Smooth muscle cell (in vitro differentiated cells): ENCODE measurements at regions not wholly inside any gene's neighbourhood (a gene's known extent, or its start where the extent isn't known, plus 50 kb on each side); places are given as distances from the start of the nearest gene placed in this dataset.

ENCODE experiments used
- DNase-seq: peaks from one replicate; lab custom pipeline; 2025; ENCODE audit not compliant: unreplicated experiment; lab: John Stamatoyannopoulos, UW
- H2AFZ ChIP-seq: fragments of 200-600 bp; sonication (generic); 2 replicates; pipeline ENCODE4 v1.6.0; 2016; ENCODE audit warnings: antibody characterized with exemption, low read depth, mild to moderate bottlenecking
- H3F3A ChIP-seq: fragments of 200-600 bp; sonication (generic); 2 replicates; pipeline ENCODE4 v1.6.0; 2017; ENCODE audit warnings: antibody characterized with exemption, low read depth
- H3K27ac ChIP-seq: fragments of 200-600 bp; sonication (generic); 2 replicates; pipeline ENCODE4 v1.5.1; 2016; ENCODE audit warnings: low read depth, mild to moderate bottlenecking
- H3K27me3 ChIP-seq: fragments of 200-600 bp; sonication (generic); 2 replicates; pipeline ENCODE4 v1.6.1; 2016; ENCODE audit warnings: low read depth, mild to moderate bottlenecking
- H3K36me3 ChIP-seq: fragments of 200-600 bp; sonication (generic); 2 replicates; pipeline ENCODE4 v1.5.1; 2016; ENCODE audit warnings: low read depth
- H3K4me1 ChIP-seq: fragments of 200-600 bp; sonication (generic); 2 replicates; pipeline ENCODE4 v1.5.1; 2016; ENCODE audit warnings: low read depth
- H3K4me2 ChIP-seq: fragments of 200-600 bp; sonication (generic); 2 replicates; pipeline ENCODE4 v1.6.0; 2016; ENCODE audit warnings: mild to moderate bottlenecking
- H3K4me3 ChIP-seq: fragments of 200-600 bp; sonication (generic); 2 replicates; pipeline ENCODE4 v1.5.1; 2016; ENCODE audit warnings: mild to moderate bottlenecking
- H3K79me2 ChIP-seq: fragments of 200-600 bp; sonication (generic); 2 replicates; pipeline ENCODE4 v1.6.0; 2016; ENCODE audit warnings: low read depth, mild to moderate bottlenecking
- H3K9ac ChIP-seq: fragments of 200-600 bp; sonication (generic); 2 replicates; pipeline ENCODE4 v1.6.0; 2016; ENCODE audit warnings: low read depth
- H3K9me3 ChIP-seq: fragments of 200-600 bp; sonication (generic); replicated peaks from 2 replicates; pipeline ENCODE4 v1.5.1; 2016; ENCODE audit warnings: low read depth
- H4K20me1 ChIP-seq: fragments of 200-600 bp; sonication (generic); 2 replicates; pipeline ENCODE4 v1.6.0; 2016; ENCODE audit warnings: low read depth
- WGBS: methylation state at CpG from one replicate; pipeline ENCODE4 v1.1.7; 2016; ENCODE audit warnings: low lambda C conversion rate; 5-methylcytosine and 5-hydroxymethylcytosine counted together
- TF ChIP-seq, protein P1 (sequence below): fragments of 200-600 bp; sonication (generic); IDR thresholded peaks from 2 replicates; pipeline ENCODE4 v1.5.1; 2017; ENCODE audit warnings: borderline replicate concordance, mild to moderate bottlenecking, antibody characterized with exemption; ENCODE audit not compliant: insufficient read depth, poor library complexity, severe bottlenecking

- Histone ChIP-seq H4K20me1 (no peaks in the 10 kb centered on the region), H3K36me3 (no peaks in the 10 kb centered on the region), H3K27ac (no peak overlapping the region), H3F3A (no peaks in the 10 kb centered on the region), H2AFZ (no peak overlapping the region), H3K4me3 (no peak overlapping the region), H3K4me1 (no peaks in the 10 kb centered on the region), H3K27me3 (no peaks in the 10 kb centered on the region), H3K79me2 (no peaks in the 10 kb centered on the region), H3K4me2 (no peak overlapping the region), H3K9me3 (no peaks in the 10 kb centered on the region), H3K9ac (no peak overlapping the region)
- TF ChIP-seq, protein P1, sequence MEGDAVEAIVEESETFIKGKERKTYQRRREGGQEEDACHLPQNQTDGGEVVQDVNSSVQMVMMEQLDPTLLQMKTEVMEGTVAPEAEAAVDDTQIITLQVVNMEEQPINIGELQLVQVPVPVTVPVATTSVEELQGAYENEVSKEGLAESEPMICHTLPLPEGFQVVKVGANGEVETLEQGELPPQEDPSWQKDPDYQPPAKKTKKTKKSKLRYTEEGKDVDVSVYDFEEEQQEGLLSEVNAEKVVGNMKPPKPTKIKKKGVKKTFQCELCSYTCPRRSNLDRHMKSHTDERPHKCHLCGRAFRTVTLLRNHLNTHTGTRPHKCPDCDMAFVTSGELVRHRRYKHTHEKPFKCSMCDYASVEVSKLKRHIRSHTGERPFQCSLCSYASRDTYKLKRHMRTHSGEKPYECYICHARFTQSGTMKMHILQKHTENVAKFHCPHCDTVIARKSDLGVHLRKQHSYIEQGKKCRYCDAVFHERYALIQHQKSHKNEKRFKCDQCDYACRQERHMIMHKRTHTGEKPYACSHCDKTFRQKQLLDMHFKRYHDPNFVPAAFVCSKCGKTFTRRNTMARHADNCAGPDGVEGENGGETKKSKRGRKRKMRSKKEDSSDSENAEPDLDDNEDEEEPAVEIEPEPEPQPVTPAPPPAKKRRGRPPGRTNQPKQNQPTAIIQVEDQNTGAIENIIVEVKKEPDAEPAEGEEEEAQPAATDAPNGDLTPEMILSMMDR = no peak
- WGBS = 85% methylated on average over 3 of the region's 3 CpGs
- DNase-seq = no peak
Measured at GRCh38 chr4:45072981-45073380, 346.6 kb upstream of the GNPDA2 start.

DNA sequence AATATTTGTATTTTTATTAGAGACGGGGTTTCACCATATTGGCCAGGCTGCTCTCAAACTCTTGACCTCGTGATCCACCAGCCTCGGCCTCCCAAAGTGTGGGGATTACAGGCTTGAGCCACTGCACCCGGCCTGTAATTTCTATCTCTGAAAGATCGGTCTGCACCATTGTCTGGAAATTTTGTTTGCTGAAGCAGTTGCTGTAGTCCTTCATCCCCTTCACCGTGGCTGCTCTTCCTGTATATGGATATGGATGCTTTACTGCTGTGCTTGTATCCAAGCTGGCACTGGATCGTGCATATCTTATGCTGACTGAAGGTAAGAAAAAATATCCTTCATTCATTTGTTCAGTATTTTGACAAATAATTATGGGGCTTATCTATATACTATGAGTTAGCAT, 338.4 kb upstream of the GNPDA2 start:
- Histone ChIP-seq H3K4me2 (no peak overlapping the region), H3K79me2 (no peaks in the 10 kb centered on the region), H3K27ac (no peak overlapping the region), H4K20me1 (no peaks in the 10 kb centered on the region), H2AFZ (no peak overlapping the region), H3K36me3 (no peaks in the 10 kb centered on the region), H3K9ac (no peak overlapping the region), H3K4me1 (no peaks in the 10 kb centered on the region), H3K27me3 (no peaks in the 10 kb centered on the region), H3K4me3 (no peak overlapping the region), H3K9me3 (no peaks in the 10 kb centered on the region), H3F3A (no peaks in the 10 kb centered on the region)
- WGBS = 89% methylated on average over 7 of the region's 7 CpGs
- TF ChIP-seq, protein P1 = no peak
- DNase-seq = no peak

DNA sequence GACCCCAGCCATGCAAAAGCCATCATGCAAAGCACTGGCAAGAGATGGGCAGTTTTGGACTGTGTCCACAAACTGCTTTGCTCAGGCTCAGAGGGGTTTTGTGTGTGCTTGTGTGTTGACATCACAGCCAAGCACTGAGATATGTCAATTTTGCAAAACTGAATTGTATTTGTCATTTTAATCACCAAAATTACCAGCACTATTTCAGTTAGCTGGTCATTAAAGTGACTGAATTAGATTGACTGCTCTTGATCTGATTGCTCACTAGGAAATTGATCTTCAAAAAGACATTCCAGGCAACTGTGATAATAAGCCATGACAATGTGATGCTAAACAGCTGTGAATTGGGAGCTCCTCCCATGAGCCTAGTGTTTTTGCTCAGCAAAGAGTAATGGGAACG, 337.3 kb upstream of the GNPDA2 start:
- TF ChIP-seq, protein P1 = no peak
- no peak for DNase-seq
- no peaks in the 10 kb centered on the region for H4K20me1 ChIP-seq
- H3F3A ChIP-seq = no peaks in the 10 kb centered on the region
- no peak overlapping the region for H3K27ac ChIP-seq
- no peak overlapping the region for H3K4me2 ChIP-seq
- H3K4me1 ChIP-seq = no peaks in the 10 kb centered on the region
- H3K9ac ChIP-seq = no peak overlapping the region
- H3K4me3 ChIP-seq = no peak overlapping the region
- no peak overlapping the region for H2AFZ ChIP-seq
- H3K27me3 ChIP-seq = no peaks in the 10 kb centered on the region
- H3K79me2 ChIP-seq = no peaks in the 10 kb centered on the region
- no peaks in the 10 kb centered on the region for H3K9me3 ChIP-seq
- 11% methylated on average over 1 of the region's 1 CpG for WGBS
- no peaks in the 10 kb centered on the region for H3K36me3 ChIP-seq

GRCh38 chr4:45062935-45063545, 336.7 kb upstream of the GNPDA2 start:
- Histone ChIP-seq H3F3A (no peaks in the 10 kb centered on the region), H3K27me3 (no peaks in the 10 kb centered on the region), H3K4me1 (no peaks in the 10 kb centered on the region), H3K9ac (no peak overlapping the region), H3K4me3 (no peak overlapping the region), H3K36me3 (no peaks in the 10 kb centered on the region), H4K20me1 (no peaks in the 10 kb centered on the region), H3K9me3 (no peaks in the 10 kb centered on the region), H3K79me2 (no peaks in the 10 kb centered on the region), H3K4me2 (no peak overlapping the region), H3K27ac (no peak overlapping the region), H2AFZ (no peak overlapping the region)
- TF ChIP-seq, protein P1 = no peak
- DNase-seq = no peak
- WGBS = 91% methylated on average over 1 of the region's 1 CpG
